Right lobe of liver (tissue), 6 donors: ENCODE measurements at regions not wholly inside any gene's neighbourhood (a gene's known extent, or its start where the extent isn't known, plus 50 kb on each side); places are given as distances from the start of the nearest gene placed in this dataset.

Experiments
- ATAC-seq, 4 donors: fragments of 200-7000 bp; cut with Tn5 transposase; one replicate each; pipeline ENCODE4 v1.9.1; 2020; ENCODE audit warnings: mild to moderate bottlenecking in 4 of 4, moderate library complexity in 4 of 4
- DNase-seq, 3 donors: peaks; one replicate each; pipeline ENCODE4 v3.0.0-alpha.2; 2020
- H3K27ac ChIP-seq, 3 donors: fragments of 200-600 bp; one replicate each; pipeline ENCODE4 v1.8.0; 2022
- H3K27me3 ChIP-seq, 2 donors: fragments of 200-600 bp; one replicate each; pipeline ENCODE4 v1.8.0; 2022
- H3K36me3 ChIP-seq, 4 donors: fragments of 200-600 bp; sonication (generic) in 1 of 4; one replicate each; pipeline versions ENCODE4 v1.5.1 to v1.8.0; 2017 to 2022; ENCODE audit warnings: control low read depth in 1 of 4
- H3K4me1 ChIP-seq, 4 donors: fragments of 200-600 bp; sonication (generic) in 1 of 4; one replicate each; pipeline versions ENCODE4 v1.5.1 to v1.8.0; 2017 to 2022; ENCODE audit warnings: control low read depth in 1 of 4
- H3K4me3 ChIP-seq, 3 donors: fragments of 200-600 bp; one replicate each; pipeline ENCODE4 v1.8.0; 2022
- H3K9me3 ChIP-seq, 4 donors: fragments of 200-600 bp; sonication (generic) in 1 of 4; one replicate each; pipeline versions ENCODE4 v1.5.1 to v1.8.0; 2017 to 2022; ENCODE audit warnings: control low read depth in 1 of 4
- CTCF ChIP-seq, 4 donors: fragments of 200-600 bp in 3 of 4; fragments of 450-650 bp in 1 of 4; IDR thresholded peaks; one replicate each; pipeline versions ENCODE4 v1.5.1 to v1.8.0; 2016 to 2022; ENCODE audit warnings: antibody characterized with exemption in 4 of 4, mild to moderate bottlenecking in 2 of 4
- POLR2A ChIP-seq: fragments of 450-650 bp; IDR thresholded peaks from one replicate; pipeline ENCODE4 v1.6.1; 2017; ENCODE audit warnings: antibody characterized with exemption, mild to moderate bottlenecking
- WGBS: methylation state at CpG from one replicate; pipeline ENCODE4 v1.1.6; 2018; ENCODE audit warnings: low coverage, low lambda C conversion rate; ENCODE audit not compliant: insufficient coverage; ENCODE audit errors: missing lambda C conversion rate; 5-methylcytosine and 5-hydroxymethylcytosine counted together
- intact Hi-C, 2 donors: fragments of 100-400 bp; cut with DNase I; formaldehyde crosslinking; loops; one replicate each; pipeline versions ENCODE4 v1.11.2 to v1.14.1; 2022
- donor health status: DM: no; HTN: yes; CAD: no.
- donor health status: DM: no; HTN: no; CAD: no.
- donor health status: DM: no; HTN: no; CAD: no.
- donor health status: DM: no; HTN: yes; CAD: no.
- donor health status: DM: no; HTN: yes; CAD: no.

DNA sequence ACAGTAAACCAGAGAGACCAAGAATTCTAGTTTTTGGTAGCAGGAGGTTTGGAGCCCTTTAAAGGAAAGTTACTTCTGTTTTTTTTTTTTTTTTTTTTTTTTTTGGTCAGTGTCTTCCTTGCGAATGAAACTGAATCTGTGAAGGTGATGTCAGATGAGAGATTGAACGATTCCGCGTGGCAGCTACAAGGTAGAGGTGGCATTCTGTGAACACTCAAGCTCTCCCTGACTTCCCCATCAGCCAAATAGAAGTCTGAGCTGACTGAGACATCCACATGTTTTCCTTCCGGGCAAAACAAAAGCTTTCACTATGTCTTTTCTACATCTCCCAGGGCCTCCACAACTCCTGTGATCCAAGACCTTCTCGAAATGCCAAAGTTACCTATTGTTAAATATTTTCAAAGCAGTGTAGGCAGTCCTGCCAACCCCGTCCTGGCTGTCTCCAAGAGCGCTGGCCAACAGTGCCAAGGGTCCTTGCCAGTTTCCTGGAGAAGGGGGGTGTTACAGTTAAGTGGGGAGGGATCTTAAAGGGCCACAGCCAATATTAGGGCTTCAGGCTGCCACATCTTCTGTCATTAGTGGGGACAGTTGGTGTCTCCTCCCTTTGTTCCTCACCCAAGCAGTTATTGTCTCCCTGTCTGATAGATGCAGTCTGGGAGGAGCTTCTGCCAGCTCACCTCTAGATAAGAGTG lies 102.9 kb upstream of the SLC34A2 start:
- H3K4me3 ChIP-seq, result no peak overlapping the region
- intact Hi-C loops, result no loop called here
- H3K4me1 ChIP-seq, result no peaks in the 10 kb centered on the region
- WGBS, result 39% methylated on average over 4 of the region's 8 CpGs
- peak in 1 of 4 donors; percentile 41 for ATAC-seq
- no peak for DNase-seq
- H3K9me3 ChIP-seq, result no peaks in the 10 kb centered on the region
- no peak overlapping the region for H3K27ac ChIP-seq
- no peaks in the 10 kb centered on the region for H3K36me3 ChIP-seq
- no peaks in the 10 kb centered on the region for H3K27me3 ChIP-seq
- no peak for TF ChIP-seq CTCF (IDR thresholded peaks at IDR 0.05)
- no peak for TF ChIP-seq POLR2A

DNA sequence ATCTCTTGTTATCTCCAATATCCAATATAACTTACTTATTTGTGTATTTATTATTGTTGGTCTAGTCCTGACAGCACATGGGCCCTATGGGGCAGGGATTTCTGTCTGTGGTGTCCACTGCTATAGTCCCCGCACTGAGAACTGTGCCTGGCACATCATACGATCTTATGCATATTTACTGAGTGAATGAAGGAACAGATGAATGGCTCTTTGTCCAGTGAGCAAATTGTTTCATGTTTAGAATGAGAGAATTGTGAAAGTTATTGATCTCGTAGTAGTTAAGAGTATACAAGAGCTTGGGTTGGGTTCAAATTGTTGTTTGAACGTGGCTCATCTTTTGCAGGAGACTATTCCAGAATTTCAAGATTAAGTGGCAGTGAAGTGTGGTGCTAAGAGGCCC lies 96.1 kb upstream of the SLC34A2 start:
- TF ChIP-seq CTCF (IDR thresholded peaks at IDR 0.05), result no peak
- no peak for TF ChIP-seq POLR2A
- DNase-seq (no peak), ATAC-seq (peak in 2 of 4 donors; percentile 41 to 48)
- intact Hi-C loops, result no loop called here
- Histone ChIP-seq H3K27ac (no peak overlapping the region), H3K4me3 (no peak overlapping the region), H3K27me3 (no peaks in the 10 kb centered on the region), H3K36me3 (no peaks in the 10 kb centered on the region), H3K9me3 (no peaks in the 10 kb centered on the region), H3K4me1 (no peaks in the 10 kb centered on the region)
- 36% methylated on average over 4 of the region's 4 CpGs for WGBS

DNA sequence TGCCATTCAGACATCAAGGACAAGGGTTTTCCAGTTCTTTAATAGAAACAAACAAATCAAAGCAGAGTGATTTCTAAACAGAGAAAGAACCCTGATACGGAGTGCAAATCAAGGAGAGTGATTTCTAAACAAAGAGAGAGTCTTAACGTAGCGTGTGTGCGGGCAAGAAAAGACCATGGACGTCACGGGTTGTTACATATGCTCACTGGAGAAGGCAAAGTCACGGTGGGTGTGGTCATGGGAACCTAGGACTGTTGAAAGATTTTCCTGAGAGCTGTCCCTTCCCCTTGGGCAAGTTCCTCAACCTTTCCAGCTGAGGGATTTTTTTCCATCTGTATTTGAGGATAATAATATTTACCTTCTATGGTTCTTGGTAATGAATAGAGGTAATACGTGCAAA lies 95.0 kb upstream of the SLC34A2 start:
- no peak overlapping the region for H3K27ac ChIP-seq
- no peak overlapping the region for H3K4me3 ChIP-seq
- TF ChIP-seq POLR2A, result no peak
- ATAC-seq (no peak), DNase-seq (no peak)
- H3K4me1 ChIP-seq, result no peaks in the 10 kb centered on the region
- H3K36me3 ChIP-seq, result no peaks in the 10 kb centered on the region
- intact Hi-C loops, result no loop called here
- no peaks in the 10 kb centered on the region for H3K9me3 ChIP-seq
- 66% methylated on average over 8 of the region's 8 CpGs for WGBS
- no peaks in the 10 kb centered on the region for H3K27me3 ChIP-seq

DNA sequence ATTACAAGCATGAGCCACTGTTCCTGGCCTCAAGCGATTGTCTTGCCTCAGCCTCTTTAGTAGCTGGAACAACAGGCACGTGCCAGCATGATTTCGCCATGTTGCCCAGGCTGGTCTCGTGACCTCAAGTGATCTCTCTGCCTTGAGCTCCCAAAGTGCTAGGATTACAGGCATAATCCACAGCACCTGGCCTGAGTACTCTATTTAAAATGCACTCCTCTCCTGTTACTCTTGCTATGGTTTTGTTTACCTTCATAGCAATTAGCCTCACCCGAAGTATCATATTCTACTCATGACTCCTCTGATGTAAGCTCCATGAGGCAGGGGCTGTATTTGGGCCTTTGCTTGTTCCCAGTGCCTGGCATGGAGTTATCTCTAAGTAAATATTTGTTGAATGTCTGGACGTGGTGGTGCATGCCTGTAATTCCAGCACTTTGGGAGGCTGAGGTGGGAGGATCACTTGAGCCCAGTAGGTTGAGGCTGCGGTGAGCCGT lies 92.5 kb upstream of the SLC34A2 start:
- TF ChIP-seq POLR2A (no peak), CTCF (IDR thresholded peaks at IDR 0.05) (no peak)
- ATAC-seq (no peak), DNase-seq (no peak)
- 60% methylated on average over 8 of the region's 8 CpGs for WGBS
- Histone ChIP-seq H3K36me3 (no peaks in the 10 kb centered on the region), H3K4me1 (no peaks in the 10 kb centered on the region), H3K27ac (no peak overlapping the region), H3K4me3 (no peak overlapping the region), H3K9me3 (no peaks in the 10 kb centered on the region), H3K27me3 (no peaks in the 10 kb centered on the region)
- intact Hi-C loops, result no loop called here

DNA sequence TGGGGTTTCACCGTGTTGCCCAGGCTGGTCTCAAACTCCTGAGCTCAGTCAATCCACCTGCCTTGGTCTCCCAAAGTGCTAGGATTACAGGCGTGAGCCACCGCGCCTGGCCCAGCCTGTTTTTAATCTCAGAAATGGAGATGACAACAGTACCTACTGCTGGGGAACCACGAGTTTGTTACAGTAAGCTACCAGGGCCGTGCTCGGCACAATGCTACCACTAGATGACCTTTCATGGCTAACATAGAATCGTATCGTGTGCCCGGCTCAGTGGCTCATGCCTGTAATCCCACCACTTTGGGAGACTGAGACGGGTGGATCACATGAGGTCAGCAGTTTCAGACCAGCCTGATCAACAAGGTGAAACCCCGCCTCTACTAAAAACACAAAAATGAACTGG lies 90.8 kb upstream of the SLC34A2 start:
- Histone ChIP-seq H3K27me3 (no peaks in the 10 kb centered on the region), H3K36me3 (no peaks in the 10 kb centered on the region), H3K9me3 (no peaks in the 10 kb centered on the region), H3K27ac (no peak overlapping the region), H3K4me3 (no peak overlapping the region), H3K4me1 (no peaks in the 10 kb centered on the region)
- ATAC-seq (no peak), DNase-seq (no peak)
- intact Hi-C loops, result no loop called here
- WGBS, result 62% methylated on average over 5 of the region's 12 CpGs
- TF ChIP-seq CTCF (IDR thresholded peaks at IDR 0.05), result no peak
- no peak for TF ChIP-seq POLR2A
